ENCODE measurements at regions not wholly inside any gene's neighbourhood (a gene's known extent, or its start where the extent isn't known, plus 50 kb on each side); places are given as distances from the start of the nearest gene placed in this dataset.

DNA sequence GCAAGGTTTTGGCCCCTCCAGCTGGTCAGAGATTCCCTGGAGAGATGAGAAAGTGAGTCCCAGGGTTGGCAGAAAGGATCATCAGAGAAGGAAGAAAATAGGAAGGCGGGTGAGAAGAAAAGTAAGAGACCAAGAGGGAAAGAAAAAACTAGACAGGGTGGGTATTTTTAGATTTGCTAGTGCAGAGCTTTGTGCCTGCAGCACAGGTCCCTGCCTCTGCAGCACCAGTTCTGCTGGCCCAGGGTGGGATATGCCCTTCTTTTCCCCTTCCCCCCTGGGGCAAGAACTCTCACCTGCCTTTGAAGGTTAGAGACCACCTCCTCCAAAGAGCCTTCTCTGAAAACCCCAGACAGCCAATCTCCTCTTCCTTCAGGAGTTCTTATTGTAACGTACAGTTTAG, 90.3 kb upstream of the EGFLAM start:
- in situ Hi-C loops (cut with MboI; ENCODE audit: low sequenced_read_pairs, unreplicated experiment), result no loop called here
- DNase-seq (ENCODE audit: low spot score), result no peak
- TF ChIP-seq, protein P1, sequence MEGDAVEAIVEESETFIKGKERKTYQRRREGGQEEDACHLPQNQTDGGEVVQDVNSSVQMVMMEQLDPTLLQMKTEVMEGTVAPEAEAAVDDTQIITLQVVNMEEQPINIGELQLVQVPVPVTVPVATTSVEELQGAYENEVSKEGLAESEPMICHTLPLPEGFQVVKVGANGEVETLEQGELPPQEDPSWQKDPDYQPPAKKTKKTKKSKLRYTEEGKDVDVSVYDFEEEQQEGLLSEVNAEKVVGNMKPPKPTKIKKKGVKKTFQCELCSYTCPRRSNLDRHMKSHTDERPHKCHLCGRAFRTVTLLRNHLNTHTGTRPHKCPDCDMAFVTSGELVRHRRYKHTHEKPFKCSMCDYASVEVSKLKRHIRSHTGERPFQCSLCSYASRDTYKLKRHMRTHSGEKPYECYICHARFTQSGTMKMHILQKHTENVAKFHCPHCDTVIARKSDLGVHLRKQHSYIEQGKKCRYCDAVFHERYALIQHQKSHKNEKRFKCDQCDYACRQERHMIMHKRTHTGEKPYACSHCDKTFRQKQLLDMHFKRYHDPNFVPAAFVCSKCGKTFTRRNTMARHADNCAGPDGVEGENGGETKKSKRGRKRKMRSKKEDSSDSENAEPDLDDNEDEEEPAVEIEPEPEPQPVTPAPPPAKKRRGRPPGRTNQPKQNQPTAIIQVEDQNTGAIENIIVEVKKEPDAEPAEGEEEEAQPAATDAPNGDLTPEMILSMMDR (IDR thresholded peaks at IDR 0.05; ENCODE audit: borderline replicate concordance, control extremely low read depth, extremely low read depth, insufficient read depth, missing control alignments), result no peak

DNA sequence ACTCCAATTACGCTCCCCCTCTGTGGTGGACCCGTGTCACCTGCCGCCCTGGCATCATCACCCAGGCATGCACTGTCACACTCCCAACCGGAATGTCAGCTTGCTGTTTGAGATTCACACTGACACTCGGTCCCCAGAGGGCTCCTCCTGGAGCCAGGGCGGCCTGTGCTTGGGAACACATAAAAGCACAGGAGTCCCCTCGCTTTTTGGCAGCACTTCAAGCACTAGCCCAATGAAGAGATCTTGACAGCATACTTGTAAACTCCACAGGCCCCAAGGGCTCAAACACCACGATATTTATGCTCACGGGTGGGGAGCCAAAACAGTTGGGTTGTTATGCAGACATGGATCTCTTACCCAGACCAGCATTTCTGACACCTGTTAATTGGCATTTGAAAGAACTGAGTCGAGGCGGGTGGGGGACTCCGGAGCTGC, 90.8 kb upstream of the EGFLAM start:
- TF ChIP-seq, protein P1 (IDR thresholded peaks at IDR 0.05; ENCODE audit: borderline replicate concordance, control extremely low read depth, extremely low read depth, insufficient read depth, missing control alignments), result no peak
- DNase-seq (ENCODE audit: low spot score), result no peak
- in situ Hi-C loops (cut with MboI; ENCODE audit: low sequenced_read_pairs, unreplicated experiment), result no loop called here

DNA sequence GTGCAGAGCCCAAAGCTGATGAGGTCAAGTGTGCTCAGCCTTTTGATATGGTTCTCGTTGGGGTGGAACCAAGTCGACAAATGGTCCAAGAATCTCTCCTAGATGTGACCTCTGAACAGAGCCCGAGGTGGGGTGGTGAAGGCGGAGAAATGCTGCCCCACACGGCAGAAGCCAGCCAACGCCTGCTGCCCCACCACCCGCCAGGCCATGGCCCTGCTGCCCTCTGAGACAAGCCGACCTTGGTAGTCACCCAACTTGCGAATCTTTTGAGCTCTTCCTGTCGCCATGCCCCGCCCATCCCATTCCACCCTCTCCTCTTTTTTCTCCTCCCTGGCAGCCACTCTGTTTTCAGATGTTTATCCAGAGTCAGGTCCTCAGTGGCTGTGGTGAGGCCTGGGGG, 91.5 kb upstream of the EGFLAM start:
- TF ChIP-seq, protein P1 (IDR thresholded peaks at IDR 0.05; ENCODE audit: borderline replicate concordance, control extremely low read depth, extremely low read depth, insufficient read depth, missing control alignments), result no peak
- in situ Hi-C loops (cut with MboI; ENCODE audit: low sequenced_read_pairs, unreplicated experiment), result no loop called here
- no peak for DNase-seq (ENCODE audit: low spot score)

DNA sequence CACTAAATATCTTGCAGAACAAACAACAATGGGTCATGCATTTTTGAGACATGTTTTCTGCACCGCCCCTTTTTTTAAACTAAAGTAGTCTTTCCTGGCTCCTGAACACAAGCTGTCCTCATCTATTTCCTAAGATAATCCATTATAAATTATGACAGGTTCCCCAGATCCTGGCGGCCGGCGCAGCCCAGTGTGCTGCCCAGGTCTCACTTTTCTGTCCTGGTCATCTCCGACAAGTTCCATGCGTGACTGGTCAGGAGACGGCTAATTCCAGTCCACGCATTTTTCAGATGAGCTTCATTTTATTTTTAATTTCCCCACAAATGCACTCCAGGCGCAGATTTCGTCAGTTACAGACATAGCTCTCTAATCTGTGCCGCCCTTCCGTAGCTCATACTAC, 92.9 kb upstream of the EGFLAM start:
- DNase-seq (ENCODE audit: low spot score), result no peak
- in situ Hi-C loops (cut with MboI; ENCODE audit: low sequenced_read_pairs, unreplicated experiment), result no loop called here
- TF ChIP-seq, protein P1 (IDR thresholded peaks at IDR 0.05; ENCODE audit: borderline replicate concordance, control extremely low read depth, extremely low read depth, insufficient read depth, missing control alignments), result no peak

DNA sequence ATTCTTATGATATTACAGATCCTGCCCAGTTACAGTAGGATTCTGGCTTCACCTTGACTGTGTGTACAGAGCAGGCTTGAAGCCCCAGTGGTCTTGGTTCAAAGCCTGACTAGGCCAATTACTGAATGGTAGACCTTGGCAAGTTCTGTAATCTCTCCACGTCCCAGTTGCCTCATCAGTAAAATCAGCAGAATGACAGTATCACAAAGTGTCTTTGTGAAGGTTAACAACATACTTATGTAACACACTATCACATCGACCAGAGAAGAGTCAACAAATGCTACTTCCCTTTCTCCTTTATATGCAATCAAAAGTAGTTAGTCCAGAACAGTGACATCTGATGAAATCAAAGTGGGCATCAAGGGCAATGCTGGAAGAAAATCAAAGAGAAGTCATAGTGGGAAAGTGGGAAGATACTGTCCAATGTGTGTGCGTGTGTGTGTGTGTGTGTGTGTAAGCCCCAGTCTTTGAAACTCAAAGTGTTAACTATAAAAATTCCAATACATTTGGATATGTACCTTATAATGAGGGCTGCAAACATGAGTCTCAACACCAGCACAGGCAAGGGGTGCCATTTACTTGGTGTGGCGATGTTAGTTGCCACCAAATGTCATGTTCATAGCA, 93.5 kb upstream of the EGFLAM start:
- TF ChIP-seq, protein P1 (IDR thresholded peaks at IDR 0.05; ENCODE audit: borderline replicate concordance, control extremely low read depth, extremely low read depth, insufficient read depth, missing control alignments), result no peak
- in situ Hi-C loops (cut with MboI; ENCODE audit: low sequenced_read_pairs, unreplicated experiment), result no loop called here
- DNase-seq (ENCODE audit: low spot score), result no peak

DNA sequence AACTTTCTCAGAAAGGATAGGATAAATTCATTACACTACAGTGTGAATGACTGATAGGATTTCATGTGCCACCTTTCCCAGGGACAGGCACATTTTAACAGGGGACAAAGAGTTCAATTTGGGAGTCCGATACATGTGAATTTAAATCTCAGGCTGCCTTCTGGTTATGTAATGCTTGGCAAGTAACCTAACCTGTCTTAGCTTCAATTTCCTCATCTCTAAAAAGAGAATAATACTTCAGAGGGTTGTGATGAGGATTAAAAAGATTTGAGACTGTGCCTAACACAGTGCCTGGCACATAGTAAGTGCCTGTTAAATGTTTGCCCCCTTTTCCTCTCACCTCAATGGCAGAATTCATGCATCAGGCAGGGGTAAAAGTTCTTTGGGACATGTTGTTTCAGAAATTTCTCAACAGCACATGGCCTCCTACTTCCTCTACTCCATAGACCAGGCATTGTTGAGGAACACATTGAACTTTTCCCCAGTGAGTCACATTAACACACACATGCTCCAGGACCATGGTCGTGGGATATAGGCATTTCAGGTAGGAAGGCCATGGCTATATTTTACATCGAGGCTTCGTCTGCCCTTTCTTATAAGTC, 94.6 kb upstream of the EGFLAM start:
- no peak for DNase-seq (ENCODE audit: low spot score)
- in situ Hi-C loops (cut with MboI; ENCODE audit: low sequenced_read_pairs, unreplicated experiment), result no loop called here
- TF ChIP-seq, protein P1 (IDR thresholded peaks at IDR 0.05; ENCODE audit: borderline replicate concordance, control extremely low read depth, extremely low read depth, insufficient read depth, missing control alignments), result no peak
